GM23338 (cell line): ENCODE measurements at regions not wholly inside any gene's neighbourhood (a gene's known extent, or its start where the extent isn't known, plus 50 kb on each side); places are given as distances from the start of the nearest gene placed in this dataset.

ENCODE experiments used
- CREB1 ChIP-seq: fragments of 250-450 bp; sonication (Bioruptor Pico); IDR thresholded peaks from 2 replicates; pipeline ENCODE4 v1.5.0; 2020; ENCODE audit warnings: low read depth, mild to moderate bottlenecking, moderate library complexity
- NANOG ChIP-seq: IDR thresholded peaks from 2 replicates; pipeline ENCODE4 v1.6.1; 2016; ENCODE audit warnings: antibody characterized with exemption, borderline replicate concordance
- POLR2AphosphoS5 ChIP-seq: IDR thresholded peaks from 2 replicates; pipeline ENCODE4 v1.6.1; 2016; ENCODE audit warnings: antibody characterized with exemption, low read depth
- REST ChIP-seq: IDR thresholded peaks from one replicate; pipeline ENCODE4 v1.6.1; 2018; ENCODE audit warnings: antibody characterized with exemption; ENCODE audit not compliant: unreplicated experiment
- ZNF462 ChIP-seq: fragments of 250-450 bp; sonication (Bioruptor Pico); IDR thresholded peaks from 2 replicates; pipeline ENCODE4 v1.5.0; 2020; ENCODE audit warnings: mild to moderate bottlenecking, moderate library complexity
- TF ChIP-seq, protein P1 (sequence below): IDR thresholded peaks from 2 replicates; pipeline ENCODE4 v1.6.1; 2016; ENCODE audit warnings: antibody characterized with exemption

- TF ChIP-seq ZNF462 (CRISPR knock-in tag) (no peak), NANOG (no peak), REST (no peak), POLR2AphosphoS5 (no peak), CREB1 (no peak)
- TF ChIP-seq, protein P1, sequence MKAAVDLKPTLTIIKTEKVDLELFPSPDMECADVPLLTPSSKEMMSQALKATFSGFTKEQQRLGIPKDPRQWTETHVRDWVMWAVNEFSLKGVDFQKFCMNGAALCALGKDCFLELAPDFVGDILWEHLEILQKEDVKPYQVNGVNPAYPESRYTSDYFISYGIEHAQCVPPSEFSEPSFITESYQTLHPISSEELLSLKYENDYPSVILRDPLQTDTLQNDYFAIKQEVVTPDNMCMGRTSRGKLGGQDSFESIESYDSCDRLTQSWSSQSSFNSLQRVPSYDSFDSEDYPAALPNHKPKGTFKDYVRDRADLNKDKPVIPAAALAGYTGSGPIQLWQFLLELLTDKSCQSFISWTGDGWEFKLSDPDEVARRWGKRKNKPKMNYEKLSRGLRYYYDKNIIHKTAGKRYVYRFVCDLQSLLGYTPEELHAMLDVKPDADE = no peak
These were observed 165.7 kb upstream of the KL start (continued) for GRCh38 chr13:32850316-32851052.
